MM.1S (cell line): ENCODE measurements at regions not wholly inside any gene's neighbourhood (a gene's known extent, or its start where the extent isn't known, plus 50 kb on each side); places are given as distances from the start of the nearest gene placed in this dataset.
A peak's percentile ranks its signal among the peaks of the same experiment; 100 is the strongest.

ENCODE experiments used
- DNase-seq: peaks from one replicate; pipeline ENCODE4 v3.0.0-alpha.2; 2015
- H2AFZ ChIP-seq: fragments of 300-600 bp; sonication (generic); 2 replicates; pipeline ENCODE4 v1.6.0; 2016; ENCODE audit warnings: antibody characterized with exemption, low read length
- H3F3A ChIP-seq: fragments of 300-600 bp; sonication (generic); 2 replicates; pipeline ENCODE4 v1.6.1; 2016; ENCODE audit warnings: mild to moderate bottlenecking, antibody characterized with exemption, low read length, moderate library complexity, mixed read lengths; ENCODE audit not compliant: insufficient read depth
- H3K27ac ChIP-seq: fragments of 300-600 bp; sonication (generic); 2 replicates; pipeline ENCODE4 v1.5.1; 2016; ENCODE audit warnings: mild to moderate bottlenecking, low read length
- H3K27me3 ChIP-seq: fragments of 300-600 bp; sonication (generic); replicated peaks from 2 replicates; pipeline ENCODE4 v1.6.0; 2016; ENCODE audit warnings: low read length; ENCODE audit not compliant: insufficient read depth
- H3K36me3 ChIP-seq: fragments of 300-600 bp; sonication (generic); replicated peaks from 2 replicates; pipeline ENCODE4 v1.6.1; 2016; ENCODE audit warnings: mild to moderate bottlenecking, low read length, mixed read lengths; ENCODE audit not compliant: insufficient read depth
- H3K4me1 ChIP-seq: fragments of 300-600 bp; sonication (generic); 2 replicates; pipeline ENCODE4 v1.6.1; 2016; ENCODE audit warnings: low read length, mixed read lengths
- H3K4me2 ChIP-seq: fragments of 300-600 bp; sonication (generic); 2 replicates; pipeline ENCODE4 v1.6.0; 2016; ENCODE audit warnings: low read depth, low read length
- H3K4me3 ChIP-seq: fragments of 300-600 bp; sonication (generic); 2 replicates; pipeline ENCODE4 v1.5.1; 2016; ENCODE audit warnings: low read length, mixed read lengths
- H3K79me2 ChIP-seq: fragments of 300-600 bp; sonication (generic); 2 replicates; pipeline ENCODE4 v1.6.1; 2016; ENCODE audit warnings: mixed run types, low read length, mixed read lengths
- H3K9ac ChIP-seq: fragments of 300-600 bp; sonication (generic); 2 replicates; pipeline ENCODE4 v1.6.1; 2016; ENCODE audit warnings: low read length, mixed read lengths
- H3K9me2 ChIP-seq: fragments of 300-600 bp; sonication (generic); replicated peaks from 2 replicates; pipeline ENCODE4 v1.6.1; 2016; ENCODE audit warnings: mild to moderate bottlenecking, low read length, mixed read lengths; ENCODE audit not compliant: insufficient read depth
- H3K9me3 ChIP-seq: fragments of 300-600 bp; sonication (generic); replicated peaks from 2 replicates; pipeline ENCODE4 v1.6.1; 2016; ENCODE audit warnings: mild to moderate bottlenecking, low read length, mixed read lengths; ENCODE audit not compliant: insufficient read depth
- H4K20me1 ChIP-seq: fragments of 300-600 bp; sonication (generic); 2 replicates; pipeline ENCODE4 v1.6.1; 2016; ENCODE audit warnings: mild to moderate bottlenecking, low read length, moderate library complexity, mixed read lengths; ENCODE audit not compliant: insufficient read depth
- CTCF ChIP-seq: fragments of 300-600 bp; sonication (generic); IDR thresholded peaks from 2 replicates; pipeline ENCODE4 v1.5.1; 2016; ENCODE audit warnings: antibody characterized with exemption, low read length, mixed read lengths
- EZH2 ChIP-seq: fragments of 300-600 bp; sonication (generic); optimal IDR thresholded peaks from 2 replicates; pipeline ENCODE3; 2017; ENCODE audit warnings: low read depth, mild to moderate bottlenecking, antibody characterized with exemption, low read length, mixed read lengths
- EZH2phosphoT487 ChIP-seq: fragments of 300-600 bp; sonication (generic); IDR thresholded peaks from 2 replicates; pipeline ENCODE4 v1.6.1; 2018; ENCODE audit warnings: antibody characterized with exemption, low read length

DNA sequence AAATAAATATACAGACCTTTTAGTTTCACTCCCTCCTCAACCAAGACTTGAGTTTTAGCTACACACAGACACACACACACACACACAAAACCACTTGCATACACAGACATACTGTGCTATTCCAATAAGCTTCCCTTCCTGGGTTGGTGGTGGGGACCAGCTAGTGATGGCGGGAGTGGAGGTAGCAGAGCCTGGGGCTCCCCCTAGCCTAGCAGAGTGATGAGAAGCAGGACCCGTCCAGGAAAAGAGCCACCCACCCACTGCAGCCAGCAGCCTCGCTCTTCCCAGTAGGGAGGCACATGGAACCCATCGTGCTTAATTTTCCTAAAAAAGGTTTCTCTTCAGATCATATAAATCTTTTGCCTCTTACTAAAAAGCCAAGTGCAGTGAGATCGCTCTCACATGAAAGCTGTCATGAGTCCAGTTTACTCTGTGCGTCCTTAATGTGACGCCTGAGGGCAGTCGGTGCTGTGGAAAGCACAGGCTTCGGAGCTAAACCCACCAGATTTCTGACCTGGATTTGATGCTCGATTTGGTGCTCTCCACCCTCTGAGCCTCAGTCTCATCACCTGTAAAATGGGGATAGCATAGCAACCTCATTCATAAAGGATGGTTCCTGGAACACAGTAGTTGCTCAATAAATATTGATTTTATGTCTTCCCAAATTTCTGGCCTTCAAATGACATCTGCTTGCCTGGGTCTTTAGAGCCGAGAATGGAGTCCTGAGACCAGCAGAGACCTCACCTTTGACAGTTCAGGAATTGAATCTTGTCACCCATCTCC is 60.1 kb upstream of the YWHAQ start:
- no peak overlapping the region for H3K4me3 ChIP-seq
- no peak for DNase-seq
- H3K79me2 ChIP-seq = no peaks in the 10 kb centered on the region
- H2AFZ ChIP-seq = no peak overlapping the region
- H3K4me1 ChIP-seq = peaks cover 15% of the 10 kb centered on the region
- H3K36me3 ChIP-seq = no peaks in the 10 kb centered on the region
- no peaks in the 10 kb centered on the region for H3K9me2 ChIP-seq
- H3K27me3 ChIP-seq = no peaks in the 10 kb centered on the region
- peaks cover 9% of the 10 kb centered on the region for H3F3A ChIP-seq
- H4K20me1 ChIP-seq = no peaks in the 10 kb centered on the region
- H3K9ac ChIP-seq = no peak overlapping the region
- H3K27ac ChIP-seq = no peak overlapping the region
- no peak overlapping the region for H3K4me2 ChIP-seq
- no peak for TF ChIP-seq CTCF
- TF ChIP-seq EZH2 = no peak
- TF ChIP-seq EZH2phosphoT487 = no peak
- H3K9me3 ChIP-seq = no peaks in the 10 kb centered on the region

DNA sequence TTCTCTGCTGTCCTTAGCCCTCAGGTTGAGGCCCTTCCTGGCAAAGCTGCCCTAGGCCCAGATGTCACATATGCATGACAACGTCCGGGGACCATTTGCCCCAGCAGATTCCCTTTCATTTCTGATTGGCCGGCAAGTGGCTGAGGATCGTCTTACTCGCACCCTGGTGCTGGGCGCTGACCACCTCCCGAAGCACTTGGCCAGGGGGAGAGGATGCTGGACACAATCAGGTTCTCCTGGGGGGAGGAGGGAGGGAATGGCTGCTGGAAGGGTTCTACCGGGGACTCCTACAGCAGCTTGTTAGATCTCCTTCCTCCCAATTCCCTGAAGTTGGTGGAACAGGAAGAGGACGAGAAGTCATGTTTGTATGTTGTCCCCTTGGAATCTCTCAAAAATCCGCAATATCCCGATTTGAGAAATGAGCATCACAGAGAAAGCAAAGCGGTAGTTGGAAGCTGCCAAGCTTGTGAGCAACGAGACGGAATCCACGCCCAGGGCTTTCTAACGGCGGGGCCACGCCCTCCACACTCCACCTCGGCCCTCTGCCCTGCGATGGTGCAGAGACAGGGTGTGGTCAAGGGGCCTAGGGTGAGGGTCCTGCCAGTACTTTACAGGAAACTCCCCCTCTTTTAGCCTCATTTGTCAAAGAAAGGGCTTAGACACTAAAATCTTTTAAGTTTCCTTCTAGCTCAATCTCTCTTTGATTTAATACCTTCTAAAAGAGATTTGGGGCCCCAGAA is 61.8 kb upstream of the YWHAQ start:
- Histone ChIP-seq H3K36me3 (no peaks in the 10 kb centered on the region), H3K4me2 (peak overlapping the region; percentile 73), H3K9me2 (no peaks in the 10 kb centered on the region), H3K79me2 (no peaks in the 10 kb centered on the region), H3K27me3 (no peaks in the 10 kb centered on the region), H3F3A (peaks cover 9% of the 10 kb centered on the region), H3K9ac (peak overlapping the region; percentile 34; the same call in 1 of the 2 replicates), H3K4me3 (peak overlapping the region; percentile 30), H4K20me1 (no peaks in the 10 kb centered on the region), H3K4me1 (peaks cover 15% of the 10 kb centered on the region), H3K27ac (peak overlapping the region; percentile 72; the same call in 1 of the 2 replicates), H3K9me3 (no peaks in the 10 kb centered on the region), H2AFZ (peak overlapping the region; percentile 84)
- no peak for DNase-seq
- TF ChIP-seq EZH2phosphoT487 = no peak
- no peak for TF ChIP-seq CTCF
- no peak for TF ChIP-seq EZH2

GRCh38 chr2:9693196-9693491 is 62.3 kb upstream of the YWHAQ start:
- Histone ChIP-seq H3K36me3 (no peaks in the 10 kb centered on the region), H3K79me2 (no peaks in the 10 kb centered on the region), H3K27ac (peak overlapping the region; percentile 72; the same call in 1 of the 2 replicates), H3K27me3 (no peaks in the 10 kb centered on the region), H3K9me3 (no peaks in the 10 kb centered on the region), H3K4me2 (peak overlapping the region; percentile 73), H4K20me1 (no peaks in the 10 kb centered on the region), H2AFZ (peak overlapping the region; percentile 84), H3K4me3 (peak overlapping the region; percentile 30; the same call in 1 of the 2 replicates), H3K9me2 (no peaks in the 10 kb centered on the region), H3F3A (peaks cover 9% of the 10 kb centered on the region), H3K9ac (peak overlapping the region; percentile 34; the same call in 1 of the 2 replicates), H3K4me1 (peaks cover 15% of the 10 kb centered on the region)
- no peak for TF ChIP-seq CTCF
- TF ChIP-seq EZH2phosphoT487 = no peak
- no peak for TF ChIP-seq EZH2
- DNase-seq = peak; percentile 77
